ENCODE measurements at regions not wholly inside any gene's neighbourhood (a gene's known extent, or its start where the extent isn't known, plus 50 kb on each side); places are given as distances from the start of the nearest gene placed in this dataset.

GRCh38 chr13:85368686-85369085, 430.5 kb downstream of the SLITRK6 start:
- no peak overlapping the region for H3K27ac ChIP-seq (ENCODE audit: low read depth, low read length)
- no peak overlapping the region for H3K4me3 ChIP-seq (ENCODE audit: low read depth in 1 of 2, low read length in 2 of 2)
- H3K9ac ChIP-seq (ENCODE audit: low read depth in 1 of 2, low read length in 2 of 2) = no peak overlapping the region
- H3K36me3 ChIP-seq (ENCODE audit: control insufficient read depth in 1 of 2, insufficient read depth in 2 of 2, low read length in 2 of 2) = no peaks in the 10 kb centered on the region
- H3K9me3 ChIP-seq (ENCODE audit: control insufficient read depth in 1 of 2, low read length in 2 of 2) = peaks cover 6 to 8% of the 10 kb centered on the region in 2 donors
- no peaks in the 10 kb centered on the region for H3K4me1 ChIP-seq (ENCODE audit: control insufficient read depth in 1 of 2, insufficient read depth in 2 of 2, low read length in 2 of 2)
- H3K27me3 ChIP-seq (ENCODE audit: control insufficient read depth in 1 of 2, insufficient read depth in 2 of 2, low read length in 2 of 2) = no peaks in the 10 kb centered on the region

GRCh38 chr13:85367887-85368286, 431.3 kb downstream of the SLITRK6 start:
- H3K36me3 ChIP-seq (ENCODE audit: control insufficient read depth in 1 of 2, insufficient read depth in 2 of 2, low read length in 2 of 2) = no peaks in the 10 kb centered on the region
- no peak overlapping the region for H3K9ac ChIP-seq (ENCODE audit: low read depth in 1 of 2, low read length in 2 of 2)
- H3K27ac ChIP-seq (ENCODE audit: low read depth, low read length) = no peak overlapping the region
- no peaks in the 10 kb centered on the region for H3K27me3 ChIP-seq (ENCODE audit: control insufficient read depth in 1 of 2, insufficient read depth in 2 of 2, low read length in 2 of 2)
- no peaks in the 10 kb centered on the region for H3K4me1 ChIP-seq (ENCODE audit: control insufficient read depth in 1 of 2, insufficient read depth in 2 of 2, low read length in 2 of 2)
- H3K4me3 ChIP-seq (ENCODE audit: low read depth in 1 of 2, low read length in 2 of 2) = no peak overlapping the region
- H3K9me3 ChIP-seq (ENCODE audit: control insufficient read depth in 1 of 2, low read length in 2 of 2) = peaks cover 10 to 13% of the 10 kb centered on the region in 2 donors

DNA sequence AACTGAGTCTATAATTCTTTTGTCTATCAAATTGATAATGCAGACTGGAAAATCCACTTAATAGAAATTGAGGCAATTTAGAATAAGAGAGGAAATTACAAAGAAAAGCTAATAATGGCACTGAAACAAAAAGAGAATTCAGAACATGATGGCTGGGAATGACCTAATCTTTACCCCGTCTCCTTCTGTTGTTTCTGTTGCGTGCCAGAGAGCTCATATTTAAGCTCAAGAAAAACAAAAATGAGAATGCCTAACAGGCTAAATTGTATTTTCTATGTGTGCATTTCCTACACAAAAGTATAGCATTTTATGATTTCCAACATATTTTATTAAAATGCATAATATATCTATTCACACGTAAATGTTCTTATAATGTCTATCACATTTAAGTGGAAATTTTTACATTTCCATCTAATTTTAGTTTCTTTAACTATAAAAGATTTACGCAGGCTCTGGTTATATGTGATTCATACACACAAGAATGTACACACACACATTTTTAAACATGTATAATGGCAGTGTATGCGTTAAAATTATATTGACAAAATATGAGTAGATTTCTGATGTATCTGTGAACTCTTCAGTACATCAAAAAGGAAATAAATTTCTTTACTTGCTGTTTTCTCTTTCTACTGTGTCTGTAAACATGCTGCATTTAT, 432.3 kb downstream of the SLITRK6 start:
- Histone ChIP-seq H3K9ac (ENCODE audit: low read depth in 1 of 2, low read length in 2 of 2) (no peak overlapping the region), H3K36me3 (ENCODE audit: control insufficient read depth in 1 of 2, insufficient read depth in 2 of 2, low read length in 2 of 2) (no peaks in the 10 kb centered on the region), H3K27ac (ENCODE audit: low read depth, low read length) (no peak overlapping the region), H3K9me3 (ENCODE audit: control insufficient read depth in 1 of 2, low read length in 2 of 2) (peaks cover 10 to 13% of the 10 kb centered on the region in 2 donors), H3K27me3 (ENCODE audit: control insufficient read depth in 1 of 2, insufficient read depth in 2 of 2, low read length in 2 of 2) (no peaks in the 10 kb centered on the region), H3K4me1 (ENCODE audit: control insufficient read depth in 1 of 2, insufficient read depth in 2 of 2, low read length in 2 of 2) (no peaks in the 10 kb centered on the region), H3K4me3 (ENCODE audit: low read depth in 1 of 2, low read length in 2 of 2) (no peak overlapping the region)

- Histone ChIP-seq H3K27ac (ENCODE audit: low read depth, low read length) (no peak overlapping the region), H3K36me3 (ENCODE audit: control insufficient read depth in 1 of 2, insufficient read depth in 2 of 2, low read length in 2 of 2) (no peaks in the 10 kb centered on the region), H3K9me3 (ENCODE audit: control insufficient read depth in 1 of 2, low read length in 2 of 2) (peaks cover 13 to 14% of the 10 kb centered on the region in 2 donors), H3K27me3 (ENCODE audit: control insufficient read depth in 1 of 2, insufficient read depth in 2 of 2, low read length in 2 of 2) (no peaks in the 10 kb centered on the region), H3K9ac (ENCODE audit: low read depth in 1 of 2, low read length in 2 of 2) (no peak overlapping the region), H3K4me1 (ENCODE audit: control insufficient read depth in 1 of 2, insufficient read depth in 2 of 2, low read length in 2 of 2) (no peaks in the 10 kb centered on the region), H3K4me3 (ENCODE audit: low read depth in 1 of 2, low read length in 2 of 2) (no peak overlapping the region)
These were observed 435.7 kb downstream of the SLITRK6 start for GRCh38 chr13:85363504-85363903.

DNA sequence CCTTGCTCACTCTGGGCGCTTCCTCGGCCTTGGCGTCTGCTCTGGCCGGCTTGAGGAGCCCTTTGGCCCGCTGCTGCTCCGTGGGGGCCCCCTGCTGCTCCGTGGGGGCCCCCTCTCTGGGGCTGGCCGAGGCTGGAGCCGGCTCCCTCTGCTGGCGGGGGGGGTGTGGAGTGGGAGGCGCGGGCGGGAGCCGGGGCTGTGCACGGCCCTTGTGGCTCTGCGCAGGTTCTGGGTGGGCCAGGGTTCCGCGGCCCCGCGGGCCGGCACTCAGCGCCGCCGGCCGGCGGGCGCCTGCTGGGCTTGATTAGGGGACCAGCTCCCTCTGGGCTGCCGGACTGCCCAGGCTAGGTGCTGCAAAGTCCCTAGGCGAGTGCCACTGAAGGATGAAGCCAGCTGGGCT, 436.2 kb downstream of the SLITRK6 start:
- no peak overlapping the region for H3K9ac ChIP-seq (ENCODE audit: low read depth in 1 of 2, low read length in 2 of 2)
- no peaks in the 10 kb centered on the region for H3K4me1 ChIP-seq (ENCODE audit: control insufficient read depth in 1 of 2, insufficient read depth in 2 of 2, low read length in 2 of 2)
- no peaks in the 10 kb centered on the region for H3K36me3 ChIP-seq (ENCODE audit: control insufficient read depth in 1 of 2, insufficient read depth in 2 of 2, low read length in 2 of 2)
- no peaks in the 10 kb centered on the region for H3K27me3 ChIP-seq (ENCODE audit: control insufficient read depth in 1 of 2, insufficient read depth in 2 of 2, low read length in 2 of 2)
- H3K4me3 ChIP-seq (ENCODE audit: low read depth in 1 of 2, low read length in 2 of 2) = no peak overlapping the region
- no peak overlapping the region for H3K27ac ChIP-seq (ENCODE audit: low read depth, low read length)
- peaks cover 13 to 14% of the 10 kb centered on the region in 2 donors for H3K9me3 ChIP-seq (ENCODE audit: control insufficient read depth in 1 of 2, low read length in 2 of 2)

DNA sequence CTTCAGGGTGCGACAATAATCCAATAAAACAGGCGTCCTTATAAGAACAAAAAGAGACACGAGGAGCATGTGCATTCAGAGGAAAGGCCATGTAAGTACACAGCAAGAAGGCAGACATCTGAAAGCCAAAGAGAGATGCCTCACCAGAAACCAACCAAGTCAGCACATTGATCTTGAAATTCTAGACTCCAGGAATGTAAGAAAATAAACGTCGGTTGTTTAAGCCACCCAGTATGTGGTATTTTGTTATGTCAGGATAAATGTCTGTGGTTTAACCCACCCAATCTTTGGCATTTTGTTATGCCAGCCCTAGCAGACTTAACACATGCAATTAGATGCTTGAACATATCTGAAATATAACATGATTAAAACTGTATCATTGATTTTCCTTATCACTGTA, 452.0 kb downstream of the SLITRK6 start:
- Histone ChIP-seq H3K9me3 (ENCODE audit: control insufficient read depth in 1 of 2, low read length in 2 of 2) (peaks cover 4 to 10% of the 10 kb centered on the region in 2 donors), H3K4me3 (ENCODE audit: low read depth in 1 of 2, low read length in 2 of 2) (no peak overlapping the region), H3K27ac (ENCODE audit: low read depth, low read length) (no peak overlapping the region), H3K4me1 (ENCODE audit: control insufficient read depth in 1 of 2, insufficient read depth in 2 of 2, low read length in 2 of 2) (no peaks in the 10 kb centered on the region), H3K9ac (ENCODE audit: low read depth in 1 of 2, low read length in 2 of 2) (no peak overlapping the region), H3K27me3 (ENCODE audit: control insufficient read depth in 1 of 2, insufficient read depth in 2 of 2, low read length in 2 of 2) (no peaks in the 10 kb centered on the region), H3K36me3 (ENCODE audit: control insufficient read depth in 1 of 2, insufficient read depth in 2 of 2, low read length in 2 of 2) (no peaks in the 10 kb centered on the region)

DNA sequence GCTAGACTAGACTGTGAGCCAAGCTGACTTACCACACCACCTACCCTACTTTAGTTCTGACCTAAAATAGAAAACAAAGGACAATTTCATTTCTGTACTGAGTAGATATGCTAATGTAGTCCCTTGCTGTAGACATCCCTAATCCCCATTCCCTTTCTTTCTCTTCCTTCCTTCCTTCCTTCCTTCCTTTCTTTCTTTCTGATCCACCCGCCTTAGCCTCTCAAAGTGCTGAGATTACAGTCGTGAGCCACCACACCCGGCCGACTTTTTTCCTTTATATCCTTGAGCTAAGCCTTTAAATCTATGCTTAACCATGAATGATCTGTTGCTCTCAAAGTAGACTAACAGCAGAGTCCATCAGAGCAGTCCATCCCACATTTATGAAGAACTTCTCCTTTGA, 465.0 kb downstream of the SLITRK6 start:
- H3K4me3 ChIP-seq (ENCODE audit: low read depth in 1 of 2, low read length in 2 of 2) = no peak overlapping the region
- H3K9me3 ChIP-seq (ENCODE audit: control insufficient read depth in 1 of 2, low read length in 2 of 2) = peaks cover 6 to 10% of the 10 kb centered on the region in 2 donors
- H3K4me1 ChIP-seq (ENCODE audit: control insufficient read depth in 1 of 2, insufficient read depth in 2 of 2, low read length in 2 of 2) = no peaks in the 10 kb centered on the region
- H3K27me3 ChIP-seq (ENCODE audit: control insufficient read depth in 1 of 2, insufficient read depth in 2 of 2, low read length in 2 of 2) = no peaks in the 10 kb centered on the region
- H3K36me3 ChIP-seq (ENCODE audit: control insufficient read depth in 1 of 2, insufficient read depth in 2 of 2, low read length in 2 of 2) = no peaks in the 10 kb centered on the region
- no peak overlapping the region for H3K9ac ChIP-seq (ENCODE audit: low read depth in 1 of 2, low read length in 2 of 2)
- no peak overlapping the region for H3K27ac ChIP-seq (ENCODE audit: low read depth, low read length)

DNA sequence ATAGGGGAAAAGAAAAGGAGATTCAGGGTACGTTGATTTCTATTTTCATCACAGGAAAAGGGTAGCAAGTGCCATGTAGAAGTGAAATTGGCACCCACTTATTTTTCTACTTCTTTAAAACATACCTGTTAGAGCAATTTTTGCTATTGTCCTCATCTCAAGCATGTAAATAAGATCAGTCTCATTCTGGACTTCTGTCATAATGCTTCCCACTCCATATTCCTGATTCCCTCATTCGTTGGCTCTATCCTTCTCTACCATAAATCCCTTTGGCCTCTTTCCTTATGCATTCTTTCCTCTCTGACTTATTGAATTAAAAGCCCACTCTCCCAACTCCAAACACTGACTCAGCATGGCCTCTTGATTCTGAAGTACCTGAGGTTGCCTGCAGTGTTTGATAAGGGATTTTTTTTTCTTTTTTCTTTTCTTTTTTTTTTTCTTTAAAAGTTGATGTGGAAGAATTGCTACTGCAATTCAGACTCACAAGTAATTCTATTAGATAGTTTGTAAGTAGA, 465.7 kb downstream of the SLITRK6 start:
- Histone ChIP-seq H3K4me3 (ENCODE audit: low read depth in 1 of 2, low read length in 2 of 2) (no peak overlapping the region), H3K27ac (ENCODE audit: low read depth, low read length) (no peak overlapping the region), H3K9ac (ENCODE audit: low read depth in 1 of 2, low read length in 2 of 2) (no peak overlapping the region), H3K4me1 (ENCODE audit: control insufficient read depth in 1 of 2, insufficient read depth in 2 of 2, low read length in 2 of 2) (no peaks in the 10 kb centered on the region), H3K36me3 (ENCODE audit: control insufficient read depth in 1 of 2, insufficient read depth in 2 of 2, low read length in 2 of 2) (no peaks in the 10 kb centered on the region), H3K27me3 (ENCODE audit: control insufficient read depth in 1 of 2, insufficient read depth in 2 of 2, low read length in 2 of 2) (no peaks in the 10 kb centered on the region), H3K9me3 (ENCODE audit: control insufficient read depth in 1 of 2, low read length in 2 of 2) (peaks cover 6 to 10% of the 10 kb centered on the region in 2 donors)

- H3K9me3 ChIP-seq (ENCODE audit: control insufficient read depth in 1 of 2, low read length in 2 of 2) = peaks cover 6 to 10% of the 10 kb centered on the region in 2 donors
- H3K27ac ChIP-seq (ENCODE audit: low read depth, low read length) = no peak overlapping the region
- H3K27me3 ChIP-seq (ENCODE audit: control insufficient read depth in 1 of 2, insufficient read depth in 2 of 2, low read length in 2 of 2) = no peaks in the 10 kb centered on the region
- no peaks in the 10 kb centered on the region for H3K36me3 ChIP-seq (ENCODE audit: control insufficient read depth in 1 of 2, insufficient read depth in 2 of 2, low read length in 2 of 2)
- H3K4me3 ChIP-seq (ENCODE audit: low read depth in 1 of 2, low read length in 2 of 2) = no peak overlapping the region
- no peak overlapping the region for H3K9ac ChIP-seq (ENCODE audit: low read depth in 1 of 2, low read length in 2 of 2)
- H3K4me1 ChIP-seq (ENCODE audit: control insufficient read depth in 1 of 2, insufficient read depth in 2 of 2, low read length in 2 of 2) = no peaks in the 10 kb centered on the region
These were observed 466.6 kb downstream of the SLITRK6 start for GRCh38 chr13:85332615-85333014.

DNA sequence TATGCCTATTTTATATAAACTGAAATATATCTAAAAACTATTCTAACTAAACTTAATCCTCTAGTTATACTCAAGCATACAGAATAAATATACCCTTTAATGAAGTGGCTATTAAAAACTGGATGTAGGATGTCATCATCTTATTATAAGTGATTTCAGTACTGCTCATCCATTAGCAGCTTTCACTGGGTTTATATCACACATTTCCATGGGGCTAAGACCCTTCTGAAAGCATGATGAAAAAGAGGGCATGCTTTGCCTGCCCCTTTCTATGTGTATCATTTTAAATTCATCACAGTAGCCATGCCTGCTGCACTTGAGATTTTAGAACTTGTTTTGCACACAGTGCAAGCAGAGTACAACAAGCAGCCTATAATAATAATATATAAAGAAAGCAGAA, 477.5 kb downstream of the SLITRK6 start:
- H3K4me1 ChIP-seq (ENCODE audit: control insufficient read depth in 1 of 2, insufficient read depth in 2 of 2, low read length in 2 of 2) = no peaks in the 10 kb centered on the region
- H3K9ac ChIP-seq (ENCODE audit: low read depth in 1 of 2, low read length in 2 of 2) = no peak overlapping the region

More for the DNA sequence above, 477.5 kb downstream of the SLITRK6 start:
- Histone ChIP-seq H3K4me3 (ENCODE audit: low read depth in 1 of 2, low read length in 2 of 2) (no peak overlapping the region), H3K36me3 (ENCODE audit: control insufficient read depth in 1 of 2, insufficient read depth in 2 of 2, low read length in 2 of 2) (no peaks in the 10 kb centered on the region), H3K27me3 (ENCODE audit: control insufficient read depth in 1 of 2, insufficient read depth in 2 of 2, low read length in 2 of 2) (no peaks in the 10 kb centered on the region), H3K9me3 (ENCODE audit: control insufficient read depth in 1 of 2, low read length in 2 of 2) (peaks cover 0 to 7% of the 10 kb centered on the region in 2 donors), H3K27ac (ENCODE audit: low read depth, low read length) (no peak overlapping the region)

Measured in duodenal mucosa (tissue), 2 donors.